ENCODE measurements at regions not wholly inside any gene's neighbourhood (a gene's known extent, or its start where the extent isn't known, plus 50 kb on each side); places are given as distances from the start of the nearest gene placed in this dataset.

- DNase-seq (ENCODE audit: low read depth in 4 of 4, low spot score in 1 of 4): no peak
Measured at GRCh38 chrX:69028006-69028760, 137.1 kb downstream of the PJA1 start.

GRCh38 chrX:69027181-69028005 lies 137.9 kb downstream of the PJA1 start:
- DNase-seq (ENCODE audit: low read depth in 4 of 4, low spot score in 1 of 4): no peak

GRCh38 chrX:69025802-69026301 lies 139.4 kb downstream of the PJA1 start:
- no peak for DNase-seq (ENCODE audit: low read depth in 4 of 4, low spot score in 1 of 4)

GRCh38 chrX:69024931-69025330 lies 140.3 kb downstream of the PJA1 start:
- DNase-seq (ENCODE audit: low read depth in 4 of 4, low spot score in 1 of 4): no peak

GRCh38 chrX:69024161-69024736 lies 141.0 kb downstream of the PJA1 start:
- DNase-seq (ENCODE audit: low read depth in 4 of 4, low spot score in 1 of 4): no peak

GRCh38 chrX:69022430-69022829 lies 142.8 kb downstream of the PJA1 start:
- DNase-seq (ENCODE audit: low read depth in 4 of 4, low spot score in 1 of 4): no peak

GRCh38 chrX:69021141-69021960 lies 143.9 kb downstream of the PJA1 start:
- DNase-seq (ENCODE audit: low read depth in 4 of 4, low spot score in 1 of 4): no peak

GRCh38 chrX:69020316-69020715 lies 144.9 kb downstream of the PJA1 start:
- no peak for DNase-seq (ENCODE audit: low read depth in 4 of 4, low spot score in 1 of 4)

GRCh38 chrX:69019073-69019890 lies 146.0 kb downstream of the PJA1 start:
- no peak for DNase-seq (ENCODE audit: low read depth in 4 of 4, low spot score in 1 of 4)

GRCh38 chrX:69018416-69019072 lies 146.7 kb downstream of the PJA1 start:
- DNase-seq (ENCODE audit: low read depth in 4 of 4, low spot score in 1 of 4): no peak

- no peak for DNase-seq (ENCODE audit: low read depth in 4 of 4, low spot score in 1 of 4)
Measured at GRCh38 chrX:69016293-69016941, 148.8 kb downstream of the PJA1 start.

GRCh38 chrX:69015564-69016292 lies 149.5 kb downstream of the PJA1 start:
- no peak for DNase-seq (ENCODE audit: low read depth in 4 of 4, low spot score in 1 of 4)

- no peak for DNase-seq (ENCODE audit: low read depth in 4 of 4, low spot score in 1 of 4)
Measured at GRCh38 chrX:69015156-69015555, 150.1 kb downstream of the PJA1 start.

GRCh38 chrX:69014200-69014599 lies 151.1 kb downstream of the PJA1 start:
- DNase-seq (ENCODE audit: low read depth in 4 of 4, low spot score in 1 of 4): no peak

GRCh38 chrX:69010339-69010738 lies 154.9 kb downstream of the PJA1 start:
- no peak for DNase-seq (ENCODE audit: low read depth in 4 of 4, low spot score in 1 of 4)

- DNase-seq (ENCODE audit: low read depth in 4 of 4, low spot score in 1 of 4): no peak
Measured at GRCh38 chrX:69000877-69001276, 164.4 kb downstream of the PJA1 start.

- DNase-seq (ENCODE audit: low read depth in 4 of 4, low spot score in 1 of 4): no peak
Measured at GRCh38 chrX:68999931-69000330, 165.3 kb downstream of the PJA1 start.

- DNase-seq (ENCODE audit: low read depth in 4 of 4, low spot score in 1 of 4): no peak
Measured at GRCh38 chrX:68999356-68999755, 165.9 kb downstream of the PJA1 start.

All from stimulated activated CD4-positive, alpha-beta T cell treated with anti-CD3 and anti-CD28 coated beads, Interleukin-1b, Interleukin-23, amount 100 ng/mL, for 24 hours (primary cell).